IgD-negative memory B cell (primary cell): ENCODE measurements at regions not wholly inside any gene's neighbourhood (a gene's known extent, or its start where the extent isn't known, plus 50 kb on each side); places are given as distances from the start of the nearest gene placed in this dataset.

Experiments
- H3K27ac Mint-ChIP-seq, 3 donors: one replicate each; pipeline ENCODE4 v1.8.0; 2020 to 2022; ENCODE audit warnings: mild to moderate bottlenecking in 3 of 3, mixed read lengths in 3 of 3, moderate library complexity in 1 of 3
- H3K27me3 Mint-ChIP-seq: one replicate; pipeline ENCODE4 v1.8.0; 2021; ENCODE audit warnings: mixed read lengths
- H3K36me3 Mint-ChIP-seq: one replicate; pipeline ENCODE4 v1.8.0; 2020; ENCODE audit warnings: mild to moderate bottlenecking, mixed read lengths
- H3K4me1 Mint-ChIP-seq, 3 donors: one replicate each; pipeline ENCODE4 v1.8.0; 2020 to 2022; ENCODE audit warnings: mixed read lengths in 3 of 3, mild to moderate bottlenecking in 1 of 3
- H3K4me3 Mint-ChIP-seq, 4 donors: one replicate each; pipeline ENCODE4 v1.8.0; 2020 to 2022; ENCODE audit warnings: mild to moderate bottlenecking in 4 of 4, mixed read lengths in 4 of 4, moderate library complexity in 3 of 4
- H3K9me3 Mint-ChIP-seq, 3 donors: one replicate each; pipeline ENCODE4 v1.8.0; 2020 to 2021; ENCODE audit warnings: mixed read lengths in 3 of 3, mild to moderate bottlenecking in 1 of 3

GRCh38 chrX:125378205-125378604 is 58.5 kb downstream of the TEX13C start:
- H3K4me3 Mint-ChIP-seq, result no peak overlapping the region
- no peaks in the 10 kb centered on the region for H3K36me3 Mint-ChIP-seq
- H3K4me1 Mint-ChIP-seq, result no peaks in the 10 kb centered on the region
- H3K27ac Mint-ChIP-seq, result no peak overlapping the region
- H3K27me3 Mint-ChIP-seq, result no peaks in the 10 kb centered on the region
- peaks cover 0 to 13% (median 2%) of the 10 kb centered on the region in 3 donors for H3K9me3 Mint-ChIP-seq

DNA sequence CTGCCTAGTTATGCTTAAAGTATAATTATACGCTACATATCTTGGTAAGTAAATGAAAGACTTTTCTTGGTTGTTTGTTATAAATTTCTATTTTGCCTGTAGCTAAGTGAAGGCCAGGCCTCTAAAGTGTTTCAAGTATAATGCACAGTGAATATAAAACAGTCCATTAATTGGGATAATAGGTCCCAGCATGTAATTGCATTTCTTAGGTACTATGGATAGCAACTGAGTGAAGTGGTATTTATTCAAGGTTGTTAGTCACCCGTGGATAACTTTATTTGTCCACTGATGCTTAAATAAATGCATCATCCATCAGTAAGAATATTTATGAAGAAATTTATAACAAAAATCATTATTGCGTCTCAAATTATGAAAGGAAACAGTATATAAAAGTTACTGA is 59.1 kb downstream of the TEX13C start:
- H3K27ac Mint-ChIP-seq, result no peak overlapping the region
- H3K4me3 Mint-ChIP-seq, result no peak overlapping the region
- H3K9me3 Mint-ChIP-seq, result peaks cover 0 to 13% (median 2%) of the 10 kb centered on the region in 3 donors
- no peaks in the 10 kb centered on the region for H3K4me1 Mint-ChIP-seq
- no peaks in the 10 kb centered on the region for H3K27me3 Mint-ChIP-seq
- H3K36me3 Mint-ChIP-seq, result no peaks in the 10 kb centered on the region

- Mint-ChIP-seq H3K4me3 (peak overlapping the region in 1 of 4 donors; percentile 24), H3K4me1 (no peaks in the 10 kb centered on the region)
Observed at GRCh38 chrX:125382148-125382628, 62.5 kb downstream of the TEX13C start.

DNA sequence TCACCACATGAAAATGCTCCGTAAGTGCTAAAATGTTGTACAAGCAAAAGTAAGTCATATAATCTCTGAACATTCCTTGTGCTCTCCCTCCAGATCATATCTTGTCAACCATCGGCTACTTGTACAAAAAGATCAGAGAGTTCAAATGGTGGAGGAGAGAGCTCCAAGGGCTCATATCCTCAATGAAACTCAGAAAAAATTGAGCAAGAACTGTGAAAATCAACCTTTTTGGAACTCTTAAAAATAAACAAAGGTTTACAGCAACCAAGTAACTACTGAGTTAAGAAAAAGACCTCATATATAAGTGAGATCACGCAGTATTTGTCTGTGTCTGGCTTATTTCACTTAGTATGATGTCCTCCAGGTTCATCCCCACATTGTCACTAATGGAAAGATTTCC is 63.2 kb downstream of the TEX13C start:
- H3K4me1 Mint-ChIP-seq, result no peaks in the 10 kb centered on the region
- no peaks in the 10 kb centered on the region for H3K27me3 Mint-ChIP-seq
- peak overlapping the region in 1 of 3 donors; percentile 20 for H3K27ac Mint-ChIP-seq
- no peaks in the 10 kb centered on the region for H3K36me3 Mint-ChIP-seq
- no peak overlapping the region for H3K4me3 Mint-ChIP-seq
- peaks cover 0 to 4% (median 2%) of the 10 kb centered on the region in 3 donors for H3K9me3 Mint-ChIP-seq

More at GRCh38 chrX:125382148-125382628, 62.5 kb downstream of the TEX13C start:
- H3K9me3 Mint-ChIP-seq, result peaks cover 0 to 4% (median 2%) of the 10 kb centered on the region in 3 donors
- no peaks in the 10 kb centered on the region for H3K36me3 Mint-ChIP-seq
- H3K27ac Mint-ChIP-seq, result no peak overlapping the region
- no peaks in the 10 kb centered on the region for H3K27me3 Mint-ChIP-seq

- Mint-ChIP-seq H3K27ac (no peak overlapping the region), H3K27me3 (no peaks in the 10 kb centered on the region), H3K36me3 (no peaks in the 10 kb centered on the region), H3K4me3 (no peak overlapping the region), H3K4me1 (no peaks in the 10 kb centered on the region), H3K9me3 (peaks cover 0 to 4% (median 2%) of the 10 kb centered on the region in 3 donors)
Observed at GRCh38 chrX:125384867-125385266, 65.2 kb downstream of the TEX13C start.

DNA sequence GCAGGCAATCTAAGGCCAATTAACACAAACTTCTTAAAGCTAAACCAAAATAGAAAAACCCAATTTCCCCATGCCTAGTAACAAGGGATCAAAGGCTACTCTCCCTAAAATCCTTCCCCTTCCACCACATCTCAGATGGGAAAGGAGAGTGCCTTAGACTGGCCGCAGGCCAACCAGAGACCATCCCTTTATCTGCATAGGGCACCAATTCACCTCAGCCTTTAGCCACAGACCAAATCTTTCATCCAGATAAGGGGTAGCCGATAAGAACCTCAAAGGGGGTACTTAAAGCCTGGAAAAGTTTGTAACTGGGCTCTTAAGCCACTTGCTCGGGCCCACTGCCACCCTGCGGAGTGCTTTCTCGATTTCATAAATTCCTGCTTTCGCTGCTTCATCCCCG is 68.3 kb downstream of the TEX13C start:
- Mint-ChIP-seq H3K4me1 (no peaks in the 10 kb centered on the region), H3K4me3 (no peak overlapping the region), H3K9me3 (peaks cover 0 to 4% (median 3%) of the 10 kb centered on the region in 3 donors), H3K27ac (no peak overlapping the region), H3K27me3 (no peaks in the 10 kb centered on the region), H3K36me3 (peaks cover 3% of the 10 kb centered on the region)

DNA sequence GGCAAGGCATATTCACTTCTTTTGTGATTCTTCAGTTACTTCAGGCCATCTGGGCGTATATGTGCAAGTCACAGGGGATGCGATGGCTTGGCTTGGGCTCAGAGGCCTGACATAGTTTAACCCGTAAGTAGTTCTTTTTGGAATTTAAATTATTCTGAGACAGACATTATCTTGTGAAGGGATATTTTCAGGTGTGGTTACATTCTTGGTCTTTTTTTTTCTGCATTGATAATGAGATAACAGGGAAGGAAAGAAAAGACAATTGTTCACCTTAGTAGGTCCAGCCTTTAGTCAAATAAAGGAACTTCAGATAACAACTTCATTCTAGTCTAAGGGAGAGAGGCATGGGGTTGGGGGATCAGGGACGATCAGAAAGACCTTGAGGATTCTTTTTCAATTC is 74.8 kb downstream of the TEX13C start:
- no peaks in the 10 kb centered on the region for H3K27me3 Mint-ChIP-seq
- H3K36me3 Mint-ChIP-seq, result peaks cover 3% of the 10 kb centered on the region
- H3K27ac Mint-ChIP-seq, result no peak overlapping the region
- H3K9me3 Mint-ChIP-seq, result peaks cover 0 to 4% (median 3%) of the 10 kb centered on the region in 3 donors
- H3K4me1 Mint-ChIP-seq, result no peaks in the 10 kb centered on the region
- no peak overlapping the region for H3K4me3 Mint-ChIP-seq

DNA sequence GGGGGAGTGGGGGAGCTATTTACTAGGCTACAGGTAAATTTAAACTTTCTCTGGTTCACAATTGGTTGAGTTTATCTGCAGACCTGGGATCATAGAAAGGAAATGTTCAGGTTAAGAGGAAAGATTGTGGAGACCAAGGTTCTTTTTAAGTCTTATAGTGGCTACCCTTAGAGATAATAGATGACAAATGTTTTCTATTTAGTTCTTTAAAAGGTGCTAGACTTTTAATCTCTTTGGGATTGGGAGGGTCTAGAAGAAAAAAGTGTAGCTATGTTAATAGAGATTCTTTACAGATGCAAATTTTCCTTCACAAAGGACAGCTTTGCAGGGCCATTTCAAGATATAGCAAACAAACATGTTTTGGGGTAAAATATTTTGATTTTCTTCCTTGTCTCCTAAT is 76.0 kb downstream of the TEX13C start:
- Mint-ChIP-seq H3K4me1 (no peaks in the 10 kb centered on the region), H3K9me3 (peaks cover 0 to 4% (median 0%) of the 10 kb centered on the region in 3 donors), H3K27me3 (no peaks in the 10 kb centered on the region), H3K4me3 (no peak overlapping the region), H3K27ac (no peak overlapping the region), H3K36me3 (peaks cover 3% of the 10 kb centered on the region)

DNA sequence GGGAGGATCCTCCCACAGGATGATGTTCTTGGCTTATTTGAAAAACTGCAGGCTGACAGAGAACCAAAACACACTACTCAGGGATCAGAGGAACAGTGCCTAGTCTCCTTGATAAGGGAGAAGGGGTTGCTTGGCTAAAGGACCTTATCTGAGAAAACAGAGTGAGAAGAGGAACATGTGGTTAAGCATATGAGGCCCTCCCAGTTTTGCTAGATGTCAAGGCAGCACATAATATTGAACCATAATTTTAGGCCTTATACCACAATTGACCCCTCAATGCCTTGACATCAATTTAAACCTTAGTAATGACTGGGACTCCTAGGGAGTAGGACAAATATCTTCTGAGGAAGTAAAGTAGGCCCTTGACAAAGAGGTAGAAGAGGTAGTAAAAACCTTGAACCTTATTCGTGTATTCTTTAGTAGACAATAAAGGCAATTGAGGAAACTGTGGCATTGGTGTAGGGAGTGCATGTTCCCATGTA is 79.3 kb downstream of the TEX13C start:
- Mint-ChIP-seq H3K27me3 (no peaks in the 10 kb centered on the region), H3K36me3 (no peaks in the 10 kb centered on the region), H3K4me3 (no peak overlapping the region), H3K27ac (no peak overlapping the region), H3K4me1 (no peaks in the 10 kb centered on the region), H3K9me3 (no peaks in the 10 kb centered on the region)

DNA sequence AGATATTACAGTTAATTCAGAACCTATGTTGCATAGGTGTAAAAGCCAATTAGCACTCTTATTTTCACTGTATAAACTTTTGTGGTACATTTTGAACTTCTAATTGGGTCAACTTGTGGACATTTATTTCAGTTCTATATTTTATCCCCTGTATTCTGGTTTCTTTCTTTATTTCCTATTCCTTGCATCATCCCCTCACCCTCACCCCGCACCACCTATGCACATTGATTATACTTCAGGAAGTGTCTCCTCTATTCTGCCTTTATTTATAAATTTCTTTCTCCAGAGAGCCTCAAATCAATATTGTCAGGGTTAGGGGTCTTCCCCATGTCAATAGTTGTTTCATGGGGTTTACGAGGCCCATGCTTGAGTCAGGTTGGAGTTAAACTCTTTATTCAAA is 83.1 kb downstream of the TEX13C start:
- Mint-ChIP-seq H3K4me3 (no peak overlapping the region), H3K27me3 (no peaks in the 10 kb centered on the region), H3K4me1 (no peaks in the 10 kb centered on the region), H3K36me3 (no peaks in the 10 kb centered on the region), H3K9me3 (peaks cover 0 to 6% (median 3%) of the 10 kb centered on the region in 3 donors), H3K27ac (no peak overlapping the region)

GRCh38 chrX:125404667-125405160 is 85.0 kb downstream of the TEX13C start:
- no peak overlapping the region for H3K27ac Mint-ChIP-seq
- H3K36me3 Mint-ChIP-seq, result no peaks in the 10 kb centered on the region
- H3K27me3 Mint-ChIP-seq, result no peaks in the 10 kb centered on the region
- peaks cover 0 to 9% (median 3%) of the 10 kb centered on the region in 3 donors for H3K9me3 Mint-ChIP-seq
- no peak overlapping the region for H3K4me3 Mint-ChIP-seq
- H3K4me1 Mint-ChIP-seq, result no peaks in the 10 kb centered on the region

- no peaks in the 10 kb centered on the region for H3K4me1 Mint-ChIP-seq
- peaks cover 0 to 9% (median 3%) of the 10 kb centered on the region in 3 donors for H3K9me3 Mint-ChIP-seq
- H3K27me3 Mint-ChIP-seq, result no peaks in the 10 kb centered on the region
- no peak overlapping the region for H3K27ac Mint-ChIP-seq
- H3K4me3 Mint-ChIP-seq, result no peak overlapping the region
- H3K36me3 Mint-ChIP-seq, result no peaks in the 10 kb centered on the region
Observed at GRCh38 chrX:125405339-125405738, 85.7 kb downstream of the TEX13C start.

DNA sequence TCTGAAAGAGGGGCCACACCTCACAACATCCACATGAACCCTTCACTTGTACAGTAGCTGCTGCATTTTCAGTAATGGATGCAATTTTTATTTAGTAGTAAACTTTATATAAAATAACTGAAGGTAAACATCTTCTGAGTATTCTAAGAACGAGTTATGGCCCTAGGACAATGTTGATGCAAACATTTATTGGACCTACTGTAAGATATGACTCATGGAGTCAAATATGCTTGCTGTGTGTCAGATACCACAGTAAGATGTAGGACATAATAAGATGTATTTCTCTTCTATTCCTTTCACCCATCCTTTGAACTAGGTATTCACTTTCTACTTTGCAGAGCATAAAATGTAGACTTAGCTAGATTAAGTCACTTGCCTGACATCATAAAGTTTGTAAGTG is 87.6 kb downstream of the TEX13C start:
- no peaks in the 10 kb centered on the region for H3K27me3 Mint-ChIP-seq
- H3K9me3 Mint-ChIP-seq, result peaks cover 0 to 9% (median 3%) of the 10 kb centered on the region in 3 donors
- H3K36me3 Mint-ChIP-seq, result no peaks in the 10 kb centered on the region
- no peak overlapping the region for H3K4me3 Mint-ChIP-seq
- no peak overlapping the region for H3K27ac Mint-ChIP-seq
- no peaks in the 10 kb centered on the region for H3K4me1 Mint-ChIP-seq

DNA sequence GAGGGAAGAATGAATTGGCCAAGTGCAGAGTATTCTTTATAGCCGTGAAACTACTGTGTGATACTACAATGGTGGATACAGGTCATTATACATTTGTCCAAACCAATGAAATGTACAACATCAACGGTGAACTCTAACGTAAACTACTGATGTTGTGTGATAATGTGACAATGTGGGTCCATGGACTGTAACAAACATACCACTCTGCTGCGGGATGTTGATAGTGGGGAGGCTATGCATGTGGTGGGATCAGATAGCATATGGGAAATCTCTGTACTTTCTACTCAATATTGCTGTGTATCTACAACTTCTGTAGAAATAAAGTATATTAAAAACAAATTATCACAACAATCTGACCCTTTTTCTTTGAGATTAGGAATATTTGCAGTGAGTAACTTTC is 101.1 kb downstream of the TEX13C start:
- H3K27me3 Mint-ChIP-seq, result no peaks in the 10 kb centered on the region
- no peak overlapping the region for H3K4me3 Mint-ChIP-seq
- no peaks in the 10 kb centered on the region for H3K36me3 Mint-ChIP-seq
- H3K4me1 Mint-ChIP-seq, result peaks cover 0 to 4% (median 0%) of the 10 kb centered on the region in 3 donors
- H3K9me3 Mint-ChIP-seq, result peaks cover 0 to 3% (median 2%) of the 10 kb centered on the region in 3 donors
- no peak overlapping the region for H3K27ac Mint-ChIP-seq

GRCh38 chrX:125422986-125423385 is 103.3 kb downstream of the TEX13C start:
- Mint-ChIP-seq H3K4me3 (no peak overlapping the region), H3K36me3 (no peaks in the 10 kb centered on the region), H3K27ac (no peak overlapping the region), H3K27me3 (no peaks in the 10 kb centered on the region), H3K4me1 (peaks cover 0 to 4% (median 0%) of the 10 kb centered on the region in 3 donors), H3K9me3 (peaks cover 0 to 3% (median 2%) of the 10 kb centered on the region in 3 donors)

GRCh38 chrX:125424536-125424935 is 104.9 kb downstream of the TEX13C start:
- no peaks in the 10 kb centered on the region for H3K27me3 Mint-ChIP-seq
- H3K4me1 Mint-ChIP-seq, result peaks cover 0 to 1% (median 0%) of the 10 kb centered on the region in 3 donors
- peaks cover 0 to 4% (median 0%) of the 10 kb centered on the region in 3 donors for H3K9me3 Mint-ChIP-seq
- no peak overlapping the region for H3K27ac Mint-ChIP-seq
- no peak overlapping the region for H3K4me3 Mint-ChIP-seq
- no peaks in the 10 kb centered on the region for H3K36me3 Mint-ChIP-seq
